ENCODE measurements at regions not wholly inside any gene's neighbourhood (a gene's known extent, or its start where the extent isn't known, plus 50 kb on each side); places are given as distances from the start of the nearest gene placed in this dataset.

DNA sequence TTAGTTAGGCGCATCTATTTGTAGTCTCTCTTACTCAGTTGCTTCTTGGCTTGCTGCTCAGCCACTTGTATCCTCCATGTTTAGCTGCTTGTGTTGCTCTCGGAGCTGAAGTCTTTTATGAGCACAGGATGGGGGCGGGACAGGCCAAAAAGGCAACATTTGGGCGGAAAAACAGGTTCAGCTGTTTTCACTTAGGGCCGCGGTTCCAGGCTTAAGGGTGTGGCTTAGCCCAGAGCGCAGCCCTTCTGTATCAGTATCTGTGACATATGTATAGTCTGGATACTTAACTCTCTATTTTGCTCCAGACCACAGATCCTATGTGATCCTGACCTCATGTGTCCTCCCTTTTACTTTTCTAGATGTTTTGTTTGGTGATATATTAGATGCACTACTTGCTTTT, 763.5 kb downstream of the SUCLG1 start:
- H3K36me3 ChIP-seq (ENCODE audit: control insufficient read depth in 2 of 2, insufficient read depth in 2 of 2, low read length in 1 of 2) = no peaks in the 10 kb centered on the region
- FAIRE-seq (no peak), ATAC-seq (no peak), DNase-seq (ENCODE audit: low read depth, low spot score) (no peak)
- 27% methylated on average over 7 of the region's 7 CpGs for WGBS (ENCODE audit: insufficient coverage, insufficient replicate concordance, low lambda C conversion rate, missing lambda C conversion rate)
- ChIA-PET CTCF (no interaction called here), POLR2A (no interaction called here), RAD21 (ENCODE audit: unreplicated experiment) (no interaction called here), SMC1A (ENCODE audit: uncharacterized antibody, unreplicated experiment) (no interaction called here)
- intact Hi-C loops (cut with micrococcal nuclease; ENCODE audit: unreplicated experiment) = no loop called here
- H3K9me3 ChIP-seq (replicated peaks; ENCODE audit: control insufficient read depth, insufficient read depth, low read length) = no peaks in the 10 kb centered on the region
- H3K79me2 ChIP-seq (ENCODE audit: control insufficient read depth, insufficient read depth, low read length) = no peaks in the 10 kb centered on the region
- no peak overlapping the region for H3K4me2 ChIP-seq (ENCODE audit: control insufficient read depth, insufficient read depth)
- in situ Hi-C loops (cut with MboI) = no loop called here
- BruUV-seq (replicated peaks) = no TSS peak
- no peak overlapping the region for H2AFZ ChIP-seq (ENCODE audit: control insufficient read depth, low read depth, low read length)
- H3K9ac ChIP-seq (ENCODE audit: control insufficient read depth, insufficient read depth, low read length) = no peak overlapping the region
- H4K20me1 ChIP-seq (ENCODE audit: control insufficient read depth, insufficient read depth) = no peaks in the 10 kb centered on the region
- H3K27ac ChIP-seq (ENCODE audit: control insufficient read depth, insufficient read depth) = no peak overlapping the region
- H3K27me3 ChIP-seq (replicated peaks in 1 of 2; ENCODE audit: control insufficient read depth in 2 of 2, insufficient read depth in 2 of 2, low read length in 1 of 2) = no peaks in the 10 kb centered on the region; a peak in 1 of 4 replicates
- no peak overlapping the region for H3K4me3 ChIP-seq
- no peaks in the 10 kb centered on the region for H3K4me1 ChIP-seq (ENCODE audit: control insufficient read depth, insufficient read depth, low read length)
- TF ChIP-seq, protein P1, sequence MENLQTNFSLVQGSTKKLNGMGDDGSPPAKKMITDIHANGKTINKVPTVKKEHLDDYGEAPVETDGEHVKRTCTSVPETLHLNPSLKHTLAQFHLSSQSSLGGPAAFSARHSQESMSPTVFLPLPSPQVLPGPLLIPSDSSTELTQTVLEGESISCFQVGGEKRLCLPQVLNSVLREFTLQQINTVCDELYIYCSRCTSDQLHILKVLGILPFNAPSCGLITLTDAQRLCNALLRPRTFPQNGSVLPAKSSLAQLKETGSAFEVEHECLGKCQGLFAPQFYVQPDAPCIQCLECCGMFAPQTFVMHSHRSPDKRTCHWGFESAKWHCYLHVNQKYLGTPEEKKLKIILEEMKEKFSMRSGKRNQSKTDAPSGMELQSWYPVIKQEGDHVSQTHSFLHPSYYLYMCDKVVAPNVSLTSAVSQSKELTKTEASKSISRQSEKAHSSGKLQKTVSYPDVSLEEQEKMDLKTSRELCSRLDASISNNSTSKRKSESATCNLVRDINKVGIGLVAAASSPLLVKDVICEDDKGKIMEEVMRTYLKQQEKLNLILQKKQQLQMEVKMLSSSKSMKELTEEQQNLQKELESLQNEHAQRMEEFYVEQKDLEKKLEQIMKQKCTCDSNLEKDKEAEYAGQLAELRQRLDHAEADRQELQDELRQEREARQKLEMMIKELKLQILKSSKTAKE (IDR thresholded peaks at IDR 0.05; ENCODE audit: low read depth, poor library complexity, severe bottlenecking) = no peak
- TF ChIP-seq, protein P2, sequence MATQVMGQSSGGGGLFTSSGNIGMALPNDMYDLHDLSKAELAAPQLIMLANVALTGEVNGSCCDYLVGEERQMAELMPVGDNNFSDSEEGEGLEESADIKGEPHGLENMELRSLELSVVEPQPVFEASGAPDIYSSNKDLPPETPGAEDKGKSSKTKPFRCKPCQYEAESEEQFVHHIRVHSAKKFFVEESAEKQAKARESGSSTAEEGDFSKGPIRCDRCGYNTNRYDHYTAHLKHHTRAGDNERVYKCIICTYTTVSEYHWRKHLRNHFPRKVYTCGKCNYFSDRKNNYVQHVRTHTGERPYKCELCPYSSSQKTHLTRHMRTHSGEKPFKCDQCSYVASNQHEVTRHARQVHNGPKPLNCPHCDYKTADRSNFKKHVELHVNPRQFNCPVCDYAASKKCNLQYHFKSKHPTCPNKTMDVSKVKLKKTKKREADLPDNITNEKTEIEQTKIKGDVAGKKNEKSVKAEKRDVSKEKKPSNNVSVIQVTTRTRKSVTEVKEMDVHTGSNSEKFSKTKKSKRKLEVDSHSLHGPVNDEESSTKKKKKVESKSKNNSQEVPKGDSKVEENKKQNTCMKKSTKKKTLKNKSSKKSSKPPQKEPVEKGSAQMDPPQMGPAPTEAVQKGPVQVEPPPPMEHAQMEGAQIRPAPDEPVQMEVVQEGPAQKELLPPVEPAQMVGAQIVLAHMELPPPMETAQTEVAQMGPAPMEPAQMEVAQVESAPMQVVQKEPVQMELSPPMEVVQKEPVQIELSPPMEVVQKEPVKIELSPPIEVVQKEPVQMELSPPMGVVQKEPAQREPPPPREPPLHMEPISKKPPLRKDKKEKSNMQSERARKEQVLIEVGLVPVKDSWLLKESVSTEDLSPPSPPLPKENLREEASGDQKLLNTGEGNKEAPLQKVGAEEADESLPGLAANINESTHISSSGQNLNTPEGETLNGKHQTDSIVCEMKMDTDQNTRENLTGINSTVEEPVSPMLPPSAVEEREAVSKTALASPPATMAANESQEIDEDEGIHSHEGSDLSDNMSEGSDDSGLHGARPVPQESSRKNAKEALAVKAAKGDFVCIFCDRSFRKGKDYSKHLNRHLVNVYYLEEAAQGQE (IDR thresholded peaks at IDR 0.05; ENCODE audit: low read depth, low read length) = no peak
- no peak for TF ChIP-seq MEF2B (IDR thresholded peaks at IDR 0.05; ENCODE audit: partially characterized antibody, poor library complexity, severe bottlenecking)
- TF ChIP-seq, protein P3, sequence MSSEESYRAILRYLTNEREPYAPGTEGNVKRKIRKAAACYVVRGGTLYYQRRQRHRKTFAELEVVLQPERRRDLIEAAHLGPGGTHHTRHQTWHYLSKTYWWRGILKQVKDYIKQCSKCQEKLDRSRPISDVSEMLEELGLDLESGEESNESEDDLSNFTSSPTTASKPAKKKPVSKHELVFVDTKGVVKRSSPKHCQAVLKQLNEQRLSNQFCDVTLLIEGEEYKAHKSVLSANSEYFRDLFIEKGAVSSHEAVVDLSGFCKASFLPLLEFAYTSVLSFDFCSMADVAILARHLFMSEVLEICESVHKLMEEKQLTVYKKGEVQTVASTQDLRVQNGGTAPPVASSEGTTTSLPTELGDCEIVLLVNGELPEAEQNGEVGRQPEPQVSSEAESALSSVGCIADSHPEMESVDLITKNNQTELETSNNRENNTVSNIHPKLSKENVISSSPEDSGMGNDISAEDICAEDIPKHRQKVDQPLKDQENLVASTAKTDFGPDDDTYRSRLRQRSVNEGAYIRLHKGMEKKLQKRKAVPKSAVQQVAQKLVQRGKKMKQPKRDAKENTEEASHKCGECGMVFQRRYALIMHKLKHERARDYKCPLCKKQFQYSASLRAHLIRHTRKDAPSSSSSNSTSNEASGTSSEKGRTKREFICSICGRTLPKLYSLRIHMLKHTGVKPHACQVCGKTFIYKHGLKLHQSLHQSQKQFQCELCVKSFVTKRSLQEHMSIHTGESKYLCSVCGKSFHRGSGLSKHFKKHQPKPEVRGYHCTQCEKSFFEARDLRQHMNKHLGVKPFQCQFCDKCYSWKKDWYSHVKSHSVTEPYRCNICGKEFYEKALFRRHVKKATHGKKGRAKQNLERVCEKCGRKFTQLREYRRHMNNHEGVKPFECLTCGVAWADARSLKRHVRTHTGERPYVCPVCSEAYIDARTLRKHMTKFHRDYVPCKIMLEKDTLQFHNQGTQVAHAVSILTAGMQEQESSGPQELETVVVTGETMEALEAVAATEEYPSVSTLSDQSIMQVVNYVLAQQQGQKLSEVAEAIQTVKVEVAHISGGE (CRISPR knock-in tag; IDR thresholded peaks at IDR 0.05) = no peak
- TF ChIP-seq HDAC6 (IDR thresholded peaks at IDR 0.05; ENCODE audit: unreplicated experiment) = no peak
- TF ChIP-seq, protein P4, sequence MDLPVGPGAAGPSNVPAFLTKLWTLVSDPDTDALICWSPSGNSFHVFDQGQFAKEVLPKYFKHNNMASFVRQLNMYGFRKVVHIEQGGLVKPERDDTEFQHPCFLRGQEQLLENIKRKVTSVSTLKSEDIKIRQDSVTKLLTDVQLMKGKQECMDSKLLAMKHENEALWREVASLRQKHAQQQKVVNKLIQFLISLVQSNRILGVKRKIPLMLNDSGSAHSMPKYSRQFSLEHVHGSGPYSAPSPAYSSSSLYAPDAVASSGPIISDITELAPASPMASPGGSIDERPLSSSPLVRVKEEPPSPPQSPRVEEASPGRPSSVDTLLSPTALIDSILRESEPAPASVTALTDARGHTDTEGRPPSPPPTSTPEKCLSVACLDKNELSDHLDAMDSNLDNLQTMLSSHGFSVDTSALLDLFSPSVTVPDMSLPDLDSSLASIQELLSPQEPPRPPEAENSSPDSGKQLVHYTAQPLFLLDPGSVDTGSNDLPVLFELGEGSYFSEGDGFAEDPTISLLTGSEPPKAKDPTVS (IDR thresholded peaks at IDR 0.05; ENCODE audit: low read depth, low read length) = no peak
- TF ChIP-seq, protein P5, sequence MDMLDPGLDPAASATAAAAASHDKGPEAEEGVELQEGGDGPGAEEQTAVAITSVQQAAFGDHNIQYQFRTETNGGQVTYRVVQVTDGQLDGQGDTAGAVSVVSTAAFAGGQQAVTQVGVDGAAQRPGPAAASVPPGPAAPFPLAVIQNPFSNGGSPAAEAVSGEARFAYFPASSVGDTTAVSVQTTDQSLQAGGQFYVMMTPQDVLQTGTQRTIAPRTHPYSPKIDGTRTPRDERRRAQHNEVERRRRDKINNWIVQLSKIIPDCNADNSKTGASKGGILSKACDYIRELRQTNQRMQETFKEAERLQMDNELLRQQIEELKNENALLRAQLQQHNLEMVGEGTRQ (IDR thresholded peaks at IDR 0.05; ENCODE audit: borderline replicate concordance, low read depth, low read length) = no peak
- TF ChIP-seq ATF7 (IDR thresholded peaks at IDR 0.05; ENCODE audit: low read depth) = no peak
- TF ChIP-seq, protein P6, sequence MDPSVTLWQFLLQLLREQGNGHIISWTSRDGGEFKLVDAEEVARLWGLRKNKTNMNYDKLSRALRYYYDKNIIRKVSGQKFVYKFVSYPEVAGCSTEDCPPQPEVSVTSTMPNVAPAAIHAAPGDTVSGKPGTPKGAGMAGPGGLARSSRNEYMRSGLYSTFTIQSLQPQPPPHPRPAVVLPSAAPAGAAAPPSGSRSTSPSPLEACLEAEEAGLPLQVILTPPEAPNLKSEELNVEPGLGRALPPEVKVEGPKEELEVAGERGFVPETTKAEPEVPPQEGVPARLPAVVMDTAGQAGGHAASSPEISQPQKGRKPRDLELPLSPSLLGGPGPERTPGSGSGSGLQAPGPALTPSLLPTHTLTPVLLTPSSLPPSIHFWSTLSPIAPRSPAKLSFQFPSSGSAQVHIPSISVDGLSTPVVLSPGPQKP (IDR thresholded peaks at IDR 0.05; ENCODE audit: low read depth, low read length) = no peak
